ENCODE measurements at regions not wholly inside any gene's neighbourhood (a gene's known extent, or its start where the extent isn't known, plus 50 kb on each side); places are given as distances from the start of the nearest gene placed in this dataset. TPM values are rescaled to one million over a fixed set of nuclear protein-coding genes. Genes with fewer than 3 reads are reported as not detected.
A peak's percentile ranks its signal among the peaks of the same experiment; 100 is the strongest.

DNA sequence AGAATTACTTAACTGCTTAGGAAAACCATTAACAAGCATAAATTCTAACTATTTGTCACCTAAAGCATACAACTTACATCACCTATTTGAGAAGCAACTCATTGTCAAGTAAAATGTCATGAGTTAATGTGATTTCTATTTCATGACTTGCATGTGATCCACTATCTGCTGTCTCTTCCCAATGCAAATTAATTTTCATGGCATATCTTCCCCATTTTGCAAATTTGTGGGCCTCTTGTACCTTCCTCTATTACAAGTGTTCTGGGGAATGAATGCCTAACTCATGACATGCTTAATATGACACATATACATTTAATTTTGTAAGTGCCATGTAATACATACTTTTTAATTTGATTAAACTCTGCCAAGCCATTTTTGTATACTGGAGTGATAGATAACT lies 81.1 kb upstream of the EDNRB start:
- no peak for DNase-seq

DNA sequence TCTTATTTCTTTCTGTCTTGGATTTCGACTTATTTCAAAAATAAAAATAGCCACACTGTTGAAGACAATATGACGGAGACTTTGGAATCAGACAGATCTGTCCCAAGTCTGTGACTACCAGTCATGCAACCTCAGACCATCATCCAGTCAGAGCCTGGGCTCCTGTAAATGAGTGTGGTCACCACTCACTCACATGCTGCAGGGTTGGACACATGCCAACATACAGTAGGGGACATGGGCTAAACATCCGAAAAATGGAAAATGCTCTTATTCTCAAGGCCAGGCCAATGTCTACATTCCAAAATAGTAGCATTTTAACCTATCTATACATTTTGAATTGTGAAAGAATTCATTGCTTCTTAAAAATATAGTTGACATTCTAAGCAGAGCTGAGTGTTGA lies 75.5 kb upstream of the EDNRB start:
- no peak for DNase-seq

DNA sequence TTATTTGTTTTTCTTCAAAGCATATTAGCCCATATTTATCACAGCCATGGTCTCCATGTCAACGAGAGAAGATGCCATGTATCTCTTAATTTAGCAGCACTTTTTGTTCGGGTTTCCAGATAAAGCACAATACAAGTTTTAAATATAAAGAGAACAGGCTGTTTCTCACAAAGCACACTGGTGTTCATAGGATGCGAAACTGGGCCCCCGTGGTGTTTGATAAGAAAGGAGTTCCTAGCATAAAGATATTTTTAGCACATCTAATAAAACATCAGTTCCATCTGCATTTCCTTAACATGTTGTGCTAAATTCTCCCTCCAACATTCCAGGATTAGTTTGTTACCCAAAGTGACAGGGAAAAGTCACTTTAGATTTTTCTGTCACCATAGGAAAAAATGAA lies 72.4 kb upstream of the EDNRB start:
- no peak for DNase-seq

DNA sequence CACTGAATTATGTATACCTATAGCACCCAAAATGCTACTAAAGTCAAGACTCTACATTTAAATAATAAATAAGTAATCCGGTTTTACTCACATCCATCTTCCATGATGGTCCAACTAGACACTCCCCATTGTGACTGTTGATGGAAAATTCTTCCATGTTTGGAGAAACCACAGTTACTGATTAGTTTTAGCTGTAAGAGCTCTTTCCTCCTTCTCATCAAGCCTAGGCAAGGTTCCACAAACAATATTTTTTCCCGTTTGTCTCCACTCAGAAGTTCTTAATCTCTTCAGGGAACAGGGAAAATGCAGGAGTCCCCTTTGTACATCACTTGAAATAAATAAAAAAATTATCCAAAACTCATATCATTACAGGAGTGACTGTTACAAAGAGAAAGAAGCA lies 70.7 kb upstream of the EDNRB start:
- DNase-seq = no peak

DNA sequence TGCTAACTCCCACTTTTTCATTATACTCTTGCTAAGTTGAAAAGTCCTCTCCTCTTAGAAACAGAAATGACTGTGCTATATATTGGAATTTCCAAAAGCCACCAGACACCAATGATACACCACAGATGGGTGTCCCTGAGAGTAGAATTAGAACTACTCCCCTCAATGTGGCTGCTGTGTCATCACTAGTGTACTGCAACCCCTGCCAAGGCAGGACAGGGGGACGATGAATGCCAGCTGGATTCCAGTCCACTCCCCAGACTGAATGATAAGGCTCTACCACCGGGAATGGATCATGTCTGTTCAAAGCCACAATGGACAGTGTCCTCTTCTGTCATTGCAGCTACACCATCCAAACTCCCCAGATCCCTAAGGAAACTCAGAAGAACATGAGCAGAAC lies 69.7 kb upstream of the EDNRB start:
- DNase-seq = no peak

DNA sequence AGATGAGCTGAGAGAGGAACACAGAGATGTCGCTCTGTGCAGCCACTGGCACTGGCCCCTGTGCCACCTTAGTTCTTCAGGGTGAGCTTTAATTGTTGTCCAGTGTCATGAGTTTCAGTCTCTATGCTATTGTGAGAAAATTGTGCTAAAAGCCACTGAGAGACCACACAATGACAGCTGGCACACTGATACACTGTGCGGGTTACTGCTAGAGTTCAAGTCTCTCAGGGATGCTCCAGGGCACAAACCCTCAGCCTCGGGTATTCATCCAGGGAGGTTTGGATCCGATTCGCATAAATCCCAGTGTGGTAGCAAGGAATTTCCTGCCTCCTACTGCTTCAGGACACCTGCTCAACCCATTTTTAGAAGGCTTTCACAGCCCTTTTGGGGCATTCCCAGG lies 68.1 kb upstream of the EDNRB start:
- no peak for DNase-seq

DNA sequence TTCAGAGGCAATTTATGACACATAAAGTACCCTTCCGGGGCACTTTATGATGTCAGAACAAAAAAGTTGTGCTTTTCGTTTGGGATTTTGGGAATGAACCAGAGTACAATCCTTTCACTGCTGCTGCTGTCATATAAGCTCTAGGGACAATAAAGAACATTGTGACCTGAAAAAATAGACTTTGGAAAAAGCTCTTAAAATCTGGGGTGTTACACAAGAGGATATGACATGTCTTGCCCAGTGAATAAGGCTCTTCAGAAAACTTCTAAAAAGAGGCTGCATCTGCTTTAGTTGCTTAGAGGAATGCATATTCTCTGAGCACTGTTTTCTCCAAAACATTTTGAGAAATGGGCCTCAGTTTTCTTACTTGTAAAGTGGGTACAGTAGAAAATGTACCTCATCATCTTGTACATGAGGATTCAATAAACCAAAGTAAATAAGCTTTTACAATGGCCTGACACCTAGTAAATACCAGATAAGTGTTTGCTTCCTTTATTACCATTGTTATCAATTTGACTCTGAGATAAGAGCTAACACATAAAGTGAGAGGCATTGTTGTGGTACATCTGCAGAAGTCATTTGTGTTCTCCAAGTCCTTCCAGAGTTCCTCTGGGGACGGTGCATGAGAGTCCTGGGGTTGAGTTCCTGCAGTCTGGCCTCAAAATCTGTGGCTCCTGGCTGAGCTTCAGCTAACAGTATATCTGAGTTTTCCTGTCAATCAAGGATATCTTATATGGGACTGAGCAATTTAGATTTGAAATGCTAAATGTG lies 67.4 kb upstream of the EDNRB start:
- no peak for DNase-seq

DNA sequence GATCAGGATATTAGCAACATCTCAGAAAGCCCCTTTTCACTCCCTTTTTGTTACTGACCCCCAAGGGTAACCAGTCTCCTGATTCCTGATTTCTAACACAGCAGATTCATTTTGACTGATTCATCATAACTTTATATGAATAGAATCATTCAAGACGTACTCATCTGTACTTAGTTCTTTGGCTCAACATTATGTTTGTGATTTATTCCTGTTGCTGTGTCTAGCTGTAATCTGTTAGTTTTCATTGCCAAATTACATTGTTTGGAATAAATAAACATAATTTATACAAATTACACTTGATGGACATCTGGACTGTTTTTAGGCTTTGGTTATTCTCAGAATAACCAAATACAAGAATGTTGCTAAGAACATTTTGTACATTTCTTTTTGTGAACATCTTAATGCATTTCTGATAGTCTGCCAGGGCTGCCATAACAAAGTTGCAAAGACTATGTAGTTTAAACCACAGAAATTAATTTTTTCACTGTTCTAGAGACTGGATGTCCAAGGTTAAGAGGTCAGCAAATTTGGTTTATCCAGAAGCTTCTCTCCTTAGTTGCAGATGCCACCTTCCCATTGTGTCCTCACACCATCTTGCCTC lies 62.8 kb upstream of the EDNRB start:
- peak; percentile 4 for DNase-seq

DNA sequence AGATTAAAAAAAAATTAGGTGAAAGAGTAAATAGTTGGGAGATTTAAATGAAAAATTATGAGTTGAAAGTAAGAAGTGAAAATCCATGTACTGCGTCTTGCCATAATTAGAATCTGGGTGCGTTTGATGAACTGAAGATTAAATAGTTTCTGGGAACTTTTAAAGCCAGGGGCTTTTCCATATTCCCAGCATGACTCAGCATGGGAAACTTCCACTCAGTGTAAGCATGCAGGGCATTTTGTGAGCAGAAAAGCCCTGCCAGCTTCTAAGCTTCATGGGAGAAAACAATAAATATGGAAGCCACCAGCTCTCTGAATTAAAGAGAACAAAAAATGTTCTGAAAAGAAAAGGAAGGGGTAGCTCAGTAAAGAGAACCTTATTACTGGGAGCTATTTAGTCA lies 62.0 kb upstream of the EDNRB start:
- DNase-seq = no peak

DNA sequence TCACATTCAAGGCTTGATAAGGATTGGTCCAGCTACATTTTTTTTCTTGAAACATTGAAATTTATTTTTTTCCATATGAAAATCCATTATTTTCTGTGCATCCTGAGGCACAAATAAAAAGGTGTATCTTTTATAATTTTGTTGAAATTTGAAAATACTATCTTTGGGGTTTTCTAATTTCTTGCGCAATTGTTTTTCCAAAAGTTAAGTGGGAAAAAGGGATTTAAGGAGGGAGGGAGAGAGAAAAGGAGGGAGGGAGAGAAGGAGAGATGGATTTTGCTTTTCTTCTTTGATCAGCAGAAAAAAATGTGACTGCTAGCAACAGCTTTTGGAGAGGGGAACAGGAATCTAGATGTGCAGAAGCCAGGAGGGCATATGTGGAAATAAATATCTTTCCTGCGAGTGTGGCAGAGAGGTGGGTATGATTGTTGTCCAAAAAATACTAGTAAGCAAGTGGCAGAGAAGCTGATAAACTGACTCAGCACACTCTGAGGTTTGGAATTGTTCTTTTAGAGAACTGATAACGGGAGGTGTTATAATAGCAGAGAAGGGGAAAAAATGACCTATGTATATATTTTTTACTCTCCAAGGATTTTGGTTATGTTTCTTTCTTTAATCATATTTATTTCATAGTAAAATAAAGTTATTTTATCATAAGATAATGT lies 61.2 kb upstream of the EDNRB start:
- no peak for DNase-seq

DNA sequence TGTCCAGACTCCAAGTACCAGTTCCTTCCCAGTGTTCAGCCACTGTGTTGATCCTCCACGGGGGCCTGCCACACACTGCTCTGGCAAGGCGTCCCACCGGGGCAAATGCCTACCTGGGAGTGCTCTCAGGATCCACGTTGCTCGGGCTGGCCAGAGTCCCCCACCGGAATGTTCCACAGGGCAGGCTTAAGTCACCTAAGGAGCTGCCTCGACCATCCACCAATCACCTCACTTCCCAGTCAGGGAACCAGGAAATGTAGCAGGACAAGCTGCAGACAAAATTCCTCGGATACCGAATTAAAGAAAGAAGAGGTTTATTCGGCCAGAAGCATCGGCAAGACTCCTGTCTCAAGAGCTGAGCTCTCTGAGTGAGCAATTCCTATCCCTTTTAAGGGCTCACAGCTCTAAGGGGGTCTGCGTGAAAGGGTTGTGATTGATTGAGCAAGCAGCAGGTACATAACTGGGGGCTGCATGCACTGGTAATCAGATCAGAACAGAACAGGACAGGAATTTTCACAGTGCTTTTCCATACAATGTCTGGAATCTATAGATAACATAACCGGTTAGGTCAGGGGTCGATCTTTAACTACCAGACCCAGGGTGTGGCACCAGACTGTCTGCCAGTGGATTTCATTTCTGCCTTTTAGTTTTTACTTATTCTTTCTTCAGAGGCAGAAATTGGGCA lies 56.9 kb upstream of the EDNRB start:
- DNase-seq = no peak

DNA sequence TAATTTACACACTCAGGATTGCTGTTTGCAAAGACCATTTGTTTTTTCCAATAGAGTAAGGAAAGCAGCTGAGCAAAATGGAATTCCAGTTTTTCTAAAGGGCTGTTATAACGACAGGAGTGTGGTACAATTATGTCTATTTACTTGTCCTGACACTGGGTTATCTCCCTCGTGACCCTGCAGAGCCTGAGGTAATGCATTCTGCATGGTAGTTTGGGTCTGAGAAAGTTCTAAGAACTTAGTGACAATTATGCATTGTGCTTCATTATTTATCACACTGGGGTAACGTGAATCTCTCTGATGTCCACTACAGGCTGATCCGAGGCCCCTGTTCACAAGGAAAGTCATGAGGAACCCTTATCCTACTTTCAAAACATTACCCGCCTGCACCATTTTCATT lies 50.7 kb upstream of the EDNRB start:
- DNase-seq = no peak

Small RNAs in the stretch of these regions (small RNA-seq; reads per million reads assigned to genes)
- gene RNY3P3 (ENCODE audit: low replicate concordance) = not detected
